GM23338 (cell line): ENCODE measurements at regions not wholly inside any gene's neighbourhood (a gene's known extent, or its start where the extent isn't known, plus 50 kb on each side); places are given as distances from the start of the nearest gene placed in this dataset.

Source experiments
- ATAC-seq: fragments of 200-7000 bp; cut with Tn5 transposase; 3 replicates; pipeline ENCODE4 v1.9.1; 2020
- DNase-seq: peaks from one replicate; pipeline ENCODE4 v3.0.0-alpha.2; 2015; ENCODE audit warnings: low spot score
- H2AFZ ChIP-seq: fragments of 200-600 bp; sonication (generic); 2 replicates; pipeline ENCODE4 v1.8.0; 2016; ENCODE audit warnings: antibody characterized with exemption, mild to moderate bottlenecking, moderate library complexity
- H3F3A ChIP-seq: fragments of 200-600 bp; sonication (generic); replicated peaks from 2 replicates; pipeline ENCODE4 v1.8.0; 2017; ENCODE audit warnings: antibody characterized with exemption, mixed run types, low read depth
- H3K27ac ChIP-seq: fragments of 200-600 bp; sonication (generic); 2 replicates; pipeline ENCODE4 v1.6.1; 2016; ENCODE audit warnings: low read depth
- H3K27me3 ChIP-seq: fragments of 200-600 bp; sonication (generic); 2 replicates; pipeline ENCODE4 v1.8.0; 2016; ENCODE audit warnings: mild to moderate bottlenecking, mixed run types, moderate library complexity; ENCODE audit not compliant: insufficient read depth
- H3K36me3 ChIP-seq: fragments of 200-600 bp; sonication (generic); 2 replicates; pipeline ENCODE4 v1.8.0; 2016; ENCODE audit warnings: mild to moderate bottlenecking; ENCODE audit not compliant: insufficient read depth
- H3K4me1 ChIP-seq: fragments of 200-600 bp; sonication (generic); 2 replicates; pipeline ENCODE4 v1.8.0; 2016; ENCODE audit warnings: mild to moderate bottlenecking, moderate library complexity; ENCODE audit not compliant: insufficient read depth
- H3K4me2 ChIP-seq: fragments of 200-600 bp; sonication (generic); 2 replicates; pipeline ENCODE4 v1.7.1; 2017; ENCODE audit warnings: mixed run types
- H3K4me3 ChIP-seq: fragments of 200-600 bp; sonication (generic); 2 replicates; pipeline ENCODE4 v1.6.1; 2016; ENCODE audit warnings: mixed run types
- H3K79me2 ChIP-seq: fragments of 200-600 bp; sonication (generic); replicated peaks from 2 replicates; pipeline ENCODE4 v1.8.0; 2017; ENCODE audit warnings: mild to moderate bottlenecking; ENCODE audit not compliant: insufficient read depth
- H3K9me2 ChIP-seq: fragments of 200-600 bp; sonication (generic); 2 replicates; pipeline ENCODE4 v1.8.0; 2017; ENCODE audit not compliant: insufficient read depth
- H4K20me1 ChIP-seq: fragments of 200-600 bp; sonication (generic); replicated peaks from 2 replicates; pipeline ENCODE4 v1.8.0; 2017; ENCODE audit warnings: mild to moderate bottlenecking; ENCODE audit not compliant: insufficient read depth
- H3K27ac Mint-ChIP-seq: 2 replicates; pipeline ENCODE4 v1.8.0; 2020; ENCODE audit warnings: inconsistent platforms, mild to moderate bottlenecking, moderate library complexity, mixed read lengths
- H3K27me3 Mint-ChIP-seq: 3 replicates; pipeline ENCODE4 v1.8.0; 2022; ENCODE audit warnings: low read depth, mild to moderate bottlenecking, moderate library complexity, mixed read lengths, inconsistent platforms; ENCODE audit not compliant: insufficient read depth, poor library complexity
- H3K36me3 Mint-ChIP-seq: 3 replicates; pipeline ENCODE4 v1.8.0; 2021; ENCODE audit warnings: low read depth, mild to moderate bottlenecking, inconsistent platforms, moderate library complexity, mixed read lengths
- H3K4me1 Mint-ChIP-seq: 3 replicates; pipeline ENCODE4 v1.8.0; 2020; ENCODE audit warnings: mild to moderate bottlenecking, inconsistent platforms, mixed read lengths
- H3K4me3 Mint-ChIP-seq: 3 replicates; pipeline ENCODE4 v1.8.0; 2021; ENCODE audit warnings: moderate library complexity, mild to moderate bottlenecking, inconsistent platforms, mixed read lengths
- H3K9me3 Mint-ChIP-seq: 3 replicates; pipeline ENCODE4 v1.8.0; 2020; ENCODE audit warnings: moderate library complexity, mild to moderate bottlenecking, inconsistent platforms, mixed read lengths
- CREB1 ChIP-seq: fragments of 250-450 bp; sonication (Bioruptor Pico); IDR thresholded peaks from 2 replicates; pipeline ENCODE4 v1.5.0; 2020; ENCODE audit warnings: low read depth, mild to moderate bottlenecking, moderate library complexity
- CTCF ChIP-seq, 2 experiments: fragments of 200-600 bp in 1 of 2; sonication (generic) in 1 of 2; conservative IDR thresholded peaks; 2 replicates each; pipeline versions ENCODE4 v1.5.1 to v1.6.1; 2016 to 2017; ENCODE audit warnings: antibody characterized with exemption in 2 of 2, low read depth in 2 of 2, mild to moderate bottlenecking in 2 of 2, moderate library complexity in 1 of 2
- EZH2 ChIP-seq: fragments of 200-600 bp; sonication (generic); IDR thresholded peaks from one replicate; pipeline ENCODE4 v1.8.0; 2017; ENCODE audit warnings: antibody characterized with exemption, mild to moderate bottlenecking, low read depth; ENCODE audit not compliant: unreplicated experiment
- EZH2phosphoT487 ChIP-seq: fragments of 200-600 bp; sonication (generic); IDR thresholded peaks from one replicate; pipeline ENCODE4 v1.8.1; 2018; ENCODE audit warnings: antibody characterized with exemption; ENCODE audit not compliant: unreplicated experiment
- JUNB ChIP-seq: IDR thresholded peaks from one replicate; pipeline ENCODE4 v1.6.1; 2016; ENCODE audit warnings: antibody characterized with exemption; ENCODE audit not compliant: unreplicated experiment
- POLR2AphosphoS5 ChIP-seq: IDR thresholded peaks from 2 replicates; pipeline ENCODE4 v1.6.1; 2016; ENCODE audit warnings: antibody characterized with exemption, low read depth
- REST ChIP-seq: IDR thresholded peaks from one replicate; pipeline ENCODE4 v1.6.1; 2018; ENCODE audit warnings: antibody characterized with exemption; ENCODE audit not compliant: unreplicated experiment
- ZNF114 ChIP-seq: fragments of 250-450 bp; sonication (Bioruptor Pico); IDR thresholded peaks from 2 replicates; pipeline ENCODE4 v1.5.0; 2020; ENCODE audit warnings: mild to moderate bottlenecking, moderate library complexity
- TF ChIP-seq, protein P1 (sequence below): fragments of 250-450 bp; sonication (Bioruptor Pico); IDR thresholded peaks from 2 replicates; pipeline ENCODE4 v1.5.0; 2020; ENCODE audit warnings: mild to moderate bottlenecking, moderate library complexity

DNA sequence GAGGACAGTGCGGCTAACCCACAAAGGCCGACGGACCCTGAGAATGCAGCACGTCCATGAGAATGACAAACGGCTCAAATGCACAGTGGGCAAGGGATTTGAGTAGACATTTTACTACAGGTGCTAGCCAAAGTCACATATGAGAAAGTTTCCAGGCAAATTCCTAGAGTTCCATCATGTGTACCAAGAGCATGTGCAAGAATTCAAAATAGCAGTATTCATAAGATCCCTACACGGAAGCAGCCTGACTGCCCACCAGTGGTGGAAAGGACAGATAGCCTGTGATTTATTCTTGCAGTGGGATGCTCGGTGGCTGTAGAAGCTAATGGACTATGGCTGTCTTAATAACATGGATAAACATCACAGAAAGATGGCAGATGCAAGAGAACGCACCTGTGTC lies 68.0 kb downstream of the RGS12 start:
- Histone ChIP-seq H3K4me1 (no peaks in the 10 kb centered on the region), H3K4me3 (no peak overlapping the region), H3K27me3 (no peaks in the 10 kb centered on the region), H3K4me2 (no peak overlapping the region), H4K20me1 (no peaks in the 10 kb centered on the region; the same call in 1 of the 2 replicates), H2AFZ (no peak overlapping the region), H3K9me2 (no peaks in the 10 kb centered on the region), H3K36me3 (no peaks in the 10 kb centered on the region), H3F3A (no peaks in the 10 kb centered on the region), H3K79me2 (no peaks in the 10 kb centered on the region), H3K27ac (no peak overlapping the region)
- no peak for DNase-seq
- no peaks in the 10 kb centered on the region for H3K36me3 Mint-ChIP-seq
- no peak overlapping the region for H3K27ac Mint-ChIP-seq
- TF ChIP-seq CTCF (conservative IDR thresholded peaks at IDR 0.05; ENCODE audit: low read depth in 2 of 2): no peak
- TF ChIP-seq EZH2: no peak
- TF ChIP-seq POLR2AphosphoS5: no peak
- no peak for TF ChIP-seq REST
- TF ChIP-seq EZH2phosphoT487: no peak
- TF ChIP-seq JUNB: no peak
- no peak for TF ChIP-seq ZNF114 (CRISPR knock-in tag)
- TF ChIP-seq CREB1 (CRISPR knock-in tag): no peak
- no peaks in the 10 kb centered on the region; the same call in 1 of the 3 replicates for H3K4me1 Mint-ChIP-seq
- ATAC-seq: no peak
- peaks cover 2% of the 10 kb centered on the region; the same call in 2 of the 3 replicates for H3K9me3 Mint-ChIP-seq
- H3K4me3 Mint-ChIP-seq: no peak overlapping the region
- peaks cover 12% of the 10 kb centered on the region for H3K27me3 Mint-ChIP-seq

GRCh38 chr4:3361406-3361805 lies 68.6 kb downstream of the RGS12 start:
- ATAC-seq (no peak), DNase-seq (no peak)
- Histone ChIP-seq H3F3A (no peaks in the 10 kb centered on the region), H3K4me2 (no peak overlapping the region), H3K79me2 (no peaks in the 10 kb centered on the region), H3K9me2 (no peaks in the 10 kb centered on the region), H3K4me1 (no peaks in the 10 kb centered on the region), H2AFZ (no peak overlapping the region), H3K36me3 (no peaks in the 10 kb centered on the region), H3K27ac (no peak overlapping the region), H4K20me1 (no peaks in the 10 kb centered on the region; the same call in 1 of the 2 replicates), H3K4me3 (no peak overlapping the region), H3K27me3 (no peaks in the 10 kb centered on the region)
- Mint-ChIP-seq H3K27ac (peak overlapping the region; percentile 60), H3K36me3 (no peaks in the 10 kb centered on the region), H3K9me3 (peaks cover 2% of the 10 kb centered on the region; the same call in 2 of the 3 replicates), H3K4me3 (no peak overlapping the region), H3K4me1 (no peaks in the 10 kb centered on the region; the same call in 1 of the 3 replicates), H3K27me3 (peaks cover 12% of the 10 kb centered on the region)
- TF ChIP-seq, protein P1, sequence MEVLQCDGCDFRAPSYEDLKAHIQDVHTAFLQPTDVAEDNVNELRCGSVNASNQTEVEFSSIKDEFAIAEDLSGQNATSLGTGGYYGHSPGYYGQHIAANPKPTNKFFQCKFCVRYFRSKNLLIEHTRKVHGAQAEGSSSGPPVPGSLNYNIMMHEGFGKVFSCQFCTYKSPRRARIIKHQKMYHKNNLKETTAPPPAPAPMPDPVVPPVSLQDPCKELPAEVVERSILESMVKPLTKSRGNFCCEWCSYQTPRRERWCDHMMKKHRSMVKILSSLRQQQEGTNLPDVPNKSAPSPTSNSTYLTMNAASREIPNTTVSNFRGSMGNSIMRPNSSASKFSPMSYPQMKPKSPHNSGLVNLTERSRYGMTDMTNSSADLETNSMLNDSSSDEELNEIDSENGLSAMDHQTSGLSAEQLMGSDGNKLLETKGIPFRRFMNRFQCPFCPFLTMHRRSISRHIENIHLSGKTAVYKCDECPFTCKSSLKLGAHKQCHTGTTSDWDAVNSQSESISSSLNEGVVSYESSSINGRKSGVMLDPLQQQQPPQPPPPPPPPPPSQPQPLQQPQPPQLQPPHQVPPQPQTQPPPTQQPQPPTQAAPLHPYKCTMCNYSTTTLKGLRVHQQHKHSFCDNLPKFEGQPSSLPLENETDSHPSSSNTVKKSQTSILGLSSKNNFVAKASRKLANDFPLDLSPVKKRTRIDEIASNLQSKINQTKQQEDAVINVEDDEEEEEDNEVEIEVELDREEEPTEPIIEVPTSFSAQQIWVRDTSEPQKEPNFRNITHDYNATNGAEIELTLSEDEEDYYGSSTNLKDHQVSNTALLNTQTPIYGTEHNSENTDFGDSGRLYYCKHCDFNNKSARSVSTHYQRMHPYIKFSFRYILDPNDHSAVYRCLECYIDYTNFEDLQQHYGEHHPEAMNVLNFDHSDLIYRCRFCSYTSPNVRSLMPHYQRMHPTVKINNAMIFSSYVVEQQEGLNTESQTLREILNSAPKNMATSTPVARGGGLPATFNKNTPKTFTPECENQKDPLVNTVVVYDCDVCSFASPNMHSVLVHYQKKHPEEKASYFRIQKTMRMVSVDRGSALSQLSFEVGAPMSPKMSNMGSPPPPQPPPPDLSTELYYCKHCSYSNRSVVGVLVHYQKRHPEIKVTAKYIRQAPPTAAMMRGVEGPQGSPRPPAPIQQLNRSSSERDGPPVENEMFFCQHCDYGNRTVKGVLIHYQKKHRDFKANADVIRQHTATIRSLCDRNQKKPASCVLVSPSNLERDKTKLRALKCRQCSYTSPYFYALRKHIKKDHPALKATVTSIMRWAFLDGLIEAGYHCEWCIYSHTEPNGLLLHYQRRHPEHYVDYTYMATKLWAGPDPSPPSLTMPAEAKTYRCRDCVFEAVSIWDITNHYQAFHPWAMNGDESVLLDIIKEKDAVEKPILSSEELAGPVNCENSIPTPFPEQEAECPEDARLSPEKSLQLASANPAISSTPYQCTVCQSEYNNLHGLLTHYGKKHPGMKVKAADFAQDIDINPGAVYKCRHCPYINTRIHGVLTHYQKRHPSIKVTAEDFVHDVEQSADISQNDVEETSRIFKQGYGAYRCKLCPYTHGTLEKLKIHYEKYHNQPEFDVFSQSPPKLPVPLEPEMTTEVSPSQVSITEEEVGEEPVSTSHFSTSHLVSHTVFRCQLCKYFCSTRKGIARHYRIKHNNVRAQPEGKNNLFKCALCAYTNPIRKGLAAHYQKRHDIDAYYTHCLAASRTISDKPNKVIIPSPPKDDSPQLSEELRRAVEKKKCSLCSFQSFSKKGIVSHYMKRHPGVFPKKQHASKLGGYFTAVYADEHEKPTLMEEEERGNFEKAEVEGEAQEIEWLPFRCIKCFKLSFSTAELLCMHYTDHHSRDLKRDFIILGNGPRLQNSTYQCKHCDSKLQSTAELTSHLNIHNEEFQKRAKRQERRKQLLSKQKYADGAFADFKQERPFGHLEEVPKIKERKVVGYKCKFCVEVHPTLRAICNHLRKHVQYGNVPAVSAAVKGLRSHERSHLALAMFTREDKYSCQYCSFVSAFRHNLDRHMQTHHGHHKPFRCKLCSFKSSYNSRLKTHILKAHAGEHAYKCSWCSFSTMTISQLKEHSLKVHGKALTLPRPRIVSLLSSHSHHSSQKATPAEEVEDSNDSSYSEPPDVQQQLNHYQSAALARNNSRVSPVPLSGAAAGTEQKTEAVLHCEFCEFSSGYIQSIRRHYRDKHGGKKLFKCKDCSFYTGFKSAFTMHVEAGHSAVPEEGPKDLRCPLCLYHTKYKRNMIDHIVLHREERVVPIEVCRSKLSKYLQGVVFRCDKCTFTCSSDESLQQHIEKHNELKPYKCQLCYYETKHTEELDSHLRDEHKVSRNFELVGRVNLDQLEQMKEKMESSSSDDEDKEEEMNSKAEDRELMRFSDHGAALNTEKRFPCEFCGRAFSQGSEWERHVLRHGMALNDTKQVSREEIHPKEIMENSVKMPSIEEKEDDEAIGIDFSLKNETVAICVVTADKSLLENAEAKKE (CRISPR knock-in tag): no peak
- TF ChIP-seq ZNF114 (CRISPR knock-in tag): no peak
